Dermis microvascular lymphatic vessel endothelial cell (primary cell): ENCODE measurements at regions not wholly inside any gene's neighbourhood (a gene's known extent, or its start where the extent isn't known, plus 50 kb on each side); places are given as distances from the start of the nearest gene placed in this dataset.

Source experiments
- DNase-seq, 2 donors: peaks; one replicate each; pipeline versions ENCODE4 v3.0.0 to v3.0.0-alpha.2; 2010; ENCODE audit warnings: low read depth in 2 of 2

GRCh38 chr13:103961784-103962183 lies 895.6 kb upstream of the SLC10A2 start:
- DNase-seq = no peak

- no peak for DNase-seq
These were observed 894.9 kb upstream of the SLC10A2 start for GRCh38 chr13:103961129-103961528.

GRCh38 chr13:103960001-103960400 lies 893.8 kb upstream of the SLC10A2 start:
- DNase-seq = peak in 1 of 2 donors; percentile 49

- no peak for DNase-seq
These were observed 892.5 kb upstream of the SLC10A2 start for GRCh38 chr13:103958691-103959090.

- no peak for DNase-seq
These were observed 891.7 kb upstream of the SLC10A2 start for GRCh38 chr13:103957939-103958338.

- no peak for DNase-seq
These were observed 887.6 kb upstream of the SLC10A2 start for GRCh38 chr13:103953859-103954258.

- DNase-seq = peak in 1 of 2 donors; percentile 21
These were observed 886.0 kb upstream of the SLC10A2 start for GRCh38 chr13:103952183-103952582.

GRCh38 chr13:103948426-103948825 lies 882.2 kb upstream of the SLC10A2 start:
- peak; percentile 3 to 64 for DNase-seq

GRCh38 chr13:103945836-103946235 lies 879.6 kb upstream of the SLC10A2 start:
- DNase-seq = no peak

- no peak for DNase-seq
These were observed 875.4 kb upstream of the SLC10A2 start for GRCh38 chr13:103941506-103942140.

- no peak for DNase-seq
These were observed 868.9 kb upstream of the SLC10A2 start for GRCh38 chr13:103935117-103935516.

GRCh38 chr13:103931885-103932284 lies 865.7 kb upstream of the SLC10A2 start:
- no peak for DNase-seq

GRCh38 chr13:103931331-103931845 lies 865.2 kb upstream of the SLC10A2 start:
- DNase-seq = no peak

GRCh38 chr13:103926118-103926517 lies 859.9 kb upstream of the SLC10A2 start:
- no peak for DNase-seq

GRCh38 chr13:103908911-103909310 lies 842.7 kb upstream of the SLC10A2 start:
- DNase-seq = no peak

- no peak for DNase-seq
These were observed 842.1 kb upstream of the SLC10A2 start for GRCh38 chr13:103908274-103908673.

GRCh38 chr13:103903790-103904189 lies 837.6 kb upstream of the SLC10A2 start:
- no peak for DNase-seq

GRCh38 chr13:103898481-103898880 lies 832.3 kb upstream of the SLC10A2 start:
- no peak for DNase-seq

GRCh38 chr13:103895835-103896531 lies 829.8 kb upstream of the SLC10A2 start:
- no peak for DNase-seq

GRCh38 chr13:103894626-103895025 lies 828.4 kb upstream of the SLC10A2 start:
- no peak for DNase-seq

- no peak for DNase-seq
These were observed 818.0 kb upstream of the SLC10A2 start for GRCh38 chr13:103884101-103884723.

GRCh38 chr13:103883698-103884097 lies 817.5 kb upstream of the SLC10A2 start:
- peak; percentile 6 to 25 for DNase-seq

GRCh38 chr13:103883164-103883563 lies 816.9 kb upstream of the SLC10A2 start:
- peak; percentile 89 for DNase-seq
